ENCODE measurements at regions not wholly inside any gene's neighbourhood (a gene's known extent, or its start where the extent isn't known, plus 50 kb on each side); places are given as distances from the start of the nearest gene placed in this dataset.

DNA sequence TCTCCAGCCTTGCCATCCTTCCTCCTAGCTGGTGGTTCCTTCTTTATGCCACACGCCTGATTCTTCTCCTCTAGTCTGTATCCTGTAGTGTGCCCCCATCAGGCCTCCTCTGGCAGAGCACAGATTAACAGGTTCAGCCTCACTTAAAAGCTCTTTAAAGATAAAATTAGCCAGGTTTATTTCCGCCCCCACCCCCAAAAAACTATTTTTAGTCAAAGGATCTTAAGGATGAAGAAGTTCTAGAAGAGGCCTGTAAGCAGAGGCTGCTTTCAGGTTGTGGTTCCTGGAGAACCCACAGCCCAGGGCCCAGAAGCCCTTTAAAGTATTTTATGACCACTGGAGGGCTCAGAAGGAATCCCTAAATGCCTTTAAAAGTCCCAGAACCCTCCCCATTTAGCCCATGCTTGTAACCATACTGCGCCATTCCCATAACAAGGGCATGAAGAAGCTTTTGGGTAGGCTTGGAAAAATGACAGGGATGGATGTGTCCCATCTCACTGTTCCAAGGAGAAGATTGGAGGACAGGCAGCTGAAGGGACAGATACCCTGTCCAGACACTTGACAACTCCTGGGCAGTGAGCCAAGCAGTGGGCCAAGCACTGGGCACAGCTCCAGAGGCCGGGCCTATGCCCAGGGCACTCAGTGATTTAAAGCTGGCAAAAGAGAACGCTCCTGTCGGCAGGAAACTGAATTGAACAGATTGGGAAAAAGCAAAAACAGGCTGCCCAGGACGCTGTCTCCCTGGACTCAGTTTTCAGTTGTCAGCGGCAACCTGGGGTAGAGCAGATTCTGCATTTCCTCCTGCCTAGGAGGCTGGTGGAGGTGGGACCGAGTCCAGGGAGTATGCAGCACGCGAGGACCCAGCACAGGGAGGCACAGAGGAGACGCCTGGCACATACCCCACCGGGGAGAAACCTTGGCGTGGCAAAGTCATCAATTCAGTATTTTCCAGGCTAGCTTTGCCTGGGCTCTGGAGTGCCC is 106.3 kb upstream of the SSBP2 start:
- Histone ChIP-seq H3K27me3 (ENCODE audit: control insufficient read depth, insufficient read depth, low read length) (no peaks in the 10 kb centered on the region), H3K4me1 (ENCODE audit: control insufficient read depth in 2 of 3, insufficient read depth in 2 of 3, low read depth in 1 of 3, low read length in 3 of 3) (peaks cover 0 to 2% (median 0%) of the 10 kb centered on the region in 3 donors), H3K9me3 (ENCODE audit: control insufficient read depth in 2 of 3, insufficient read depth in 1 of 3, low read length in 3 of 3) (no peaks in the 10 kb centered on the region), H3K36me3 (ENCODE audit: control insufficient read depth in 2 of 3, insufficient read depth in 3 of 3, low read length in 3 of 3) (no peaks in the 10 kb centered on the region), H3K27ac (ENCODE audit: low read depth in 2 of 2, low read length in 2 of 2) (no peak overlapping the region), H3K4me3 (ENCODE audit: low read length in 3 of 3) (peak overlapping the region in 2 of 3 donors; percentile 31 to 46), H3K9ac (ENCODE audit: low read length in 3 of 3) (peak overlapping the region in 1 of 3 donors; percentile 41)
- FAIRE-seq (no peak), DNase-seq (peak; percentile 10 to 81 (median 34))
- TF ChIP-seq, protein P1, sequence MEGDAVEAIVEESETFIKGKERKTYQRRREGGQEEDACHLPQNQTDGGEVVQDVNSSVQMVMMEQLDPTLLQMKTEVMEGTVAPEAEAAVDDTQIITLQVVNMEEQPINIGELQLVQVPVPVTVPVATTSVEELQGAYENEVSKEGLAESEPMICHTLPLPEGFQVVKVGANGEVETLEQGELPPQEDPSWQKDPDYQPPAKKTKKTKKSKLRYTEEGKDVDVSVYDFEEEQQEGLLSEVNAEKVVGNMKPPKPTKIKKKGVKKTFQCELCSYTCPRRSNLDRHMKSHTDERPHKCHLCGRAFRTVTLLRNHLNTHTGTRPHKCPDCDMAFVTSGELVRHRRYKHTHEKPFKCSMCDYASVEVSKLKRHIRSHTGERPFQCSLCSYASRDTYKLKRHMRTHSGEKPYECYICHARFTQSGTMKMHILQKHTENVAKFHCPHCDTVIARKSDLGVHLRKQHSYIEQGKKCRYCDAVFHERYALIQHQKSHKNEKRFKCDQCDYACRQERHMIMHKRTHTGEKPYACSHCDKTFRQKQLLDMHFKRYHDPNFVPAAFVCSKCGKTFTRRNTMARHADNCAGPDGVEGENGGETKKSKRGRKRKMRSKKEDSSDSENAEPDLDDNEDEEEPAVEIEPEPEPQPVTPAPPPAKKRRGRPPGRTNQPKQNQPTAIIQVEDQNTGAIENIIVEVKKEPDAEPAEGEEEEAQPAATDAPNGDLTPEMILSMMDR (IDR thresholded peaks at IDR 0.05; ENCODE audit: borderline replicate concordance, extremely low read depth, insufficient read depth), result no peak
- intact Hi-C loops (cut with DNase I), result no loop called here

DNA sequence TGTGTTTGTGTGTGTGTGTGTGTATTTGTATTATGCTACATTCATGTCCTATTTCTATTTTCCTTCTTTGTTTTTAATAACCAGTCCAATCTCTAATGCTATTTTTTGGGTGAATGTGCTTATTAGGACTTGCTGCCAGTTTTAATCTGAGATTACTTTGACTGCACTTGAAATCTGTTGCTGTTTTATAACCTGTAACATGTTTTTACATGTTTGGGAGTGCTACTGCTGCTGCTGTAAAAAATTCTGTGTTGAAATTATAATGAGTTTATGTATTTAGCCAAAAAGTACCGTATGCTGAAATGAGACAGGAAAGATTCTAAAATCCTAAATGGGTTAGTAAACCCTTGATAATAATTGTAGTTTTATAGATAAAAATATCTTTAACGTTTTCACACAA is 104.7 kb upstream of the SSBP2 start:
- H3K4me3 ChIP-seq (ENCODE audit: low read length in 3 of 3), result no peak overlapping the region
- H3K9me3 ChIP-seq (ENCODE audit: control insufficient read depth in 2 of 3, insufficient read depth in 1 of 3, low read length in 3 of 3), result no peaks in the 10 kb centered on the region
- FAIRE-seq (no peak), DNase-seq (no peak)
- intact Hi-C loops (cut with DNase I), result no loop called here
- no peaks in the 10 kb centered on the region for H3K27me3 ChIP-seq (ENCODE audit: control insufficient read depth, insufficient read depth, low read length)
- H3K4me1 ChIP-seq (ENCODE audit: control insufficient read depth in 2 of 3, insufficient read depth in 2 of 3, low read depth in 1 of 3, low read length in 3 of 3), result peaks cover 0 to 9% (median 8%) of the 10 kb centered on the region in 3 donors
- no peak overlapping the region for H3K9ac ChIP-seq (ENCODE audit: low read length in 3 of 3)
- H3K36me3 ChIP-seq (ENCODE audit: control insufficient read depth in 2 of 3, insufficient read depth in 3 of 3, low read length in 3 of 3), result no peaks in the 10 kb centered on the region
- TF ChIP-seq, protein P1 (IDR thresholded peaks at IDR 0.05; ENCODE audit: borderline replicate concordance, extremely low read depth, insufficient read depth), result no peak
- no peak overlapping the region for H3K27ac ChIP-seq (ENCODE audit: low read depth in 2 of 2, low read length in 2 of 2)

DNA sequence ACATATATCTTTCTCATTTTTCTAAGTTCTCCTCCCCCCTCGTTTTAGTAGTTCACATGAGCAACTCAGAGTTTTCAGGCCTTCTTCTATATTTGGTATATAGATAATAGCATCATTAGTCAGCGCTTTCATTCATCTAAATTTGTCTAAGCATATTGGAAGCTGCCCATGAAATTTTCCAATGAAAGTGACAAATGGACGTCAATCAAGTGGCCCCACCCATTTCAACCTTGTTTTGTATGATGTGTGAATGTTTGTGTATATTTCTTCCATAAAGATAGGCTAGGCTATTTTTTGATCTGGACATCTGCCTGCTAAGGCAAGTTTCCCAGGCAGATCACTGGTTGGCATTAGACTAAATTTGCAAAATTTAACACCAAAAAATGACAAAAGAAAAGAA is 104.0 kb upstream of the SSBP2 start:
- TF ChIP-seq, protein P1 (IDR thresholded peaks at IDR 0.05; ENCODE audit: borderline replicate concordance, extremely low read depth, insufficient read depth), result no peak
- no peak for DNase-seq
- no peaks in the 10 kb centered on the region for H3K36me3 ChIP-seq (ENCODE audit: control insufficient read depth in 2 of 3, insufficient read depth in 3 of 3, low read length in 3 of 3)
- no peaks in the 10 kb centered on the region for H3K27me3 ChIP-seq (ENCODE audit: control insufficient read depth, insufficient read depth, low read length)
- no peak overlapping the region for H3K9ac ChIP-seq (ENCODE audit: low read length in 3 of 3)
- no peak overlapping the region for H3K27ac ChIP-seq (ENCODE audit: low read depth in 2 of 2, low read length in 2 of 2)
- peaks cover 0 to 16% (median 14%) of the 10 kb centered on the region in 3 donors for H3K4me1 ChIP-seq (ENCODE audit: control insufficient read depth in 2 of 3, insufficient read depth in 2 of 3, low read depth in 1 of 3, low read length in 3 of 3)
- no peak overlapping the region for H3K4me3 ChIP-seq (ENCODE audit: low read length in 3 of 3)
- H3K9me3 ChIP-seq (ENCODE audit: control insufficient read depth in 2 of 3, insufficient read depth in 1 of 3, low read length in 3 of 3), result no peaks in the 10 kb centered on the region
- no peak for FAIRE-seq
- intact Hi-C loops (cut with DNase I), result loop anchor here (5.0 kb wide), 1 partner anchor 103 kb away; the partner anchor contains the start of gene SSBP2

Measured in kidney (tissue), 13 donors.